DOHH2 (cell line): ENCODE measurements at regions not wholly inside any gene's neighbourhood (a gene's known extent, or its start where the extent isn't known, plus 50 kb on each side); places are given as distances from the start of the nearest gene placed in this dataset.

ENCODE experiments used
- H3F3A ChIP-seq: fragments of 200-600 bp; sonication (generic), shearing (Covaris generic); 2 replicates; pipeline ENCODE4 v1.6.0; 2016; ENCODE audit warnings: antibody characterized with exemption, mild to moderate bottlenecking; ENCODE audit not compliant: control insufficient read depth, insufficient read depth
- H3K27ac ChIP-seq: fragments of 200-600 bp; sonication (generic); 2 replicates; pipeline ENCODE4 v1.5.1; 2014; ENCODE audit warnings: low read depth, mild to moderate bottlenecking, low read length, moderate library complexity
- H3K27me3 ChIP-seq: fragments of 200-600 bp; sonication (generic); 2 replicates; pipeline ENCODE4 v1.6.1; 2014; ENCODE audit warnings: mild to moderate bottlenecking, low read length, mixed read lengths; ENCODE audit not compliant: control insufficient read depth
- H3K36me3 ChIP-seq: fragments of 200-600 bp; sonication (generic); 2 replicates; pipeline ENCODE4 v1.6.1; 2014; ENCODE audit warnings: mild to moderate bottlenecking, low read length, moderate library complexity, mixed read lengths; ENCODE audit not compliant: control insufficient read depth
- H3K4me1 ChIP-seq: fragments of 200-600 bp; sonication (generic); 2 replicates; pipeline ENCODE4 v1.6.1; 2014; ENCODE audit warnings: mild to moderate bottlenecking, low read length, mixed read lengths; ENCODE audit not compliant: control insufficient read depth
- H3K4me2 ChIP-seq: fragments of 200-600 bp; sonication (generic); 2 replicates; pipeline ENCODE4 v1.6.0; 2014; ENCODE audit warnings: mild to moderate bottlenecking, low read length, moderate library complexity
- H3K4me3 ChIP-seq: fragments of 200-600 bp; sonication (generic); 2 replicates; pipeline ENCODE4 v1.5.1; 2014; ENCODE audit warnings: mild to moderate bottlenecking, low read length, mixed read lengths
- H3K79me2 ChIP-seq: fragments of 200-600 bp; sonication (generic); 2 replicates; pipeline ENCODE4 v1.6.1; 2014; ENCODE audit warnings: mild to moderate bottlenecking, low read length, mixed read lengths; ENCODE audit not compliant: control insufficient read depth
- H3K9me2 ChIP-seq: fragments of 200-600 bp; sonication (generic); replicated peaks from 2 replicates; pipeline ENCODE4 v1.6.1; 2014; ENCODE audit warnings: mild to moderate bottlenecking, low read length, mixed read lengths; ENCODE audit not compliant: control insufficient read depth
- H3K9me3 ChIP-seq: fragments of 200-600 bp; sonication (generic); 2 replicates; pipeline ENCODE4 v1.6.1; 2014; ENCODE audit warnings: antibody characterized with exemption, low read length, mixed read lengths; ENCODE audit not compliant: control insufficient read depth, insufficient read depth
- H4K20me1 ChIP-seq: fragments of 200-600 bp; sonication (generic); 2 replicates; pipeline ENCODE4 v1.6.0; 2014; ENCODE audit warnings: low read depth, mild to moderate bottlenecking, antibody characterized with exemption, low read length, moderate library complexity; ENCODE audit not compliant: control insufficient read depth, insufficient read depth
- CTCF ChIP-seq: fragments of 200-600 bp; sonication (generic); IDR thresholded peaks from one replicate; pipeline ENCODE4 v1.5.1; 2014; ENCODE audit warnings: antibody characterized with exemption, mild to moderate bottlenecking, low read depth, low read length; ENCODE audit not compliant: poor library complexity, severe bottlenecking
- EZH2phosphoT487 ChIP-seq: fragments of 200-600 bp; sonication (generic); IDR thresholded peaks from 2 replicates; pipeline ENCODE4 v1.6.1; 2017; ENCODE audit warnings: borderline replicate concordance, mild to moderate bottlenecking, antibody characterized with exemption, low read length, moderate library complexity, mixed read lengths

DNA sequence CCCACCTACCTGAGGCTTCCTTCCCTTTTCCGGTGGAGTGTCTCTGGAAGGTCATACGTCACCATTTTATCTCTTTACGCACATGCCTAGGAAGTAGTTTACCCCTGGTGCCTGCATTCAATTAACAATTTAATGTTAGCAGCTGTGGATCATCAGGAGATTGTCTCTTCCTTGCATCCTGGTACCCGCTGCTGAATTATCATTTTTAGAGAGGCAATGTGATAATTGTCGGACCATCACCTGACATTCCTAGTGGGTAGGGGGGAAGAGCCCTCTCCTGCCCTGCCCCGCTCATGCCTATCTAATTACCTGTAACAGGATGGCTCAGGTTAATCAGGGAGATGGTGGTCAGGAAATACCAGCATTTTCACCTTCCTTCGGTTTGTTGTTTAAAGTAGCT lies 863.6 kb downstream of the RPA4 start:
- Histone ChIP-seq H3F3A (no peaks in the 10 kb centered on the region), H3K4me1 (no peaks in the 10 kb centered on the region), H3K27ac (no peak overlapping the region), H3K36me3 (no peaks in the 10 kb centered on the region), H3K4me2 (no peak overlapping the region), H4K20me1 (no peaks in the 10 kb centered on the region), H3K9me2 (no peaks in the 10 kb centered on the region), H3K4me3 (no peak overlapping the region), H3K27me3 (no peaks in the 10 kb centered on the region), H3K9me3 (no peaks in the 10 kb centered on the region), H3K79me2 (no peaks in the 10 kb centered on the region)
- TF ChIP-seq CTCF: no peak
- no peak for TF ChIP-seq EZH2phosphoT487

GRCh38 chrX:97751016-97751415 lies 867.3 kb downstream of the RPA4 start:
- Histone ChIP-seq H3K27ac (no peak overlapping the region), H3F3A (no peaks in the 10 kb centered on the region), H3K27me3 (no peaks in the 10 kb centered on the region), H3K36me3 (no peaks in the 10 kb centered on the region), H3K4me2 (no peak overlapping the region), H3K9me2 (no peaks in the 10 kb centered on the region), H3K4me1 (no peaks in the 10 kb centered on the region), H3K9me3 (no peaks in the 10 kb centered on the region), H3K79me2 (no peaks in the 10 kb centered on the region), H4K20me1 (no peaks in the 10 kb centered on the region), H3K4me3 (no peak overlapping the region)
- TF ChIP-seq CTCF (no peak), EZH2phosphoT487 (no peak)

DNA sequence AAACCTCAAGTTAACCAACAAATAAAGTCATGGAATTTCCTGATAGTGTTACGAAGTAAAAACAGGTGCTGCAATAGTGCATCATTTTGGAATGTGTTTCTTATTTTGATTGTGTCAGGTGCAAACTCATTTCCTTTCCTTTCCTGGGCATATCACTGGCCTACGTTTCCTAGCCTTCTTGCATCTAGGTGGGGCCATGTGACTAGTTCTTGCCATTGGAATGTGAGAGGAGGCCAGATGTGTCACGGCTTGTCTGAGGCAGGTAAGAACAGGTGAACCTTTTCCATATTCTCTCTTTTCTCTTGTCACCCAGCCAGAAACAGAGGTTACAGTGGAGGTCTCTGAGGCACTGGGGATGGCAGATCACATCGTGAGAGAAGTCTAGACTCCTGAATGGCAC lies 868.0 kb downstream of the RPA4 start:
- Histone ChIP-seq H3K9me2 (no peaks in the 10 kb centered on the region), H3K79me2 (no peaks in the 10 kb centered on the region), H3K36me3 (no peaks in the 10 kb centered on the region), H3K4me1 (no peaks in the 10 kb centered on the region), H3K4me3 (no peak overlapping the region), H4K20me1 (no peaks in the 10 kb centered on the region), H3K9me3 (no peaks in the 10 kb centered on the region), H3K4me2 (no peak overlapping the region), H3K27me3 (no peaks in the 10 kb centered on the region), H3F3A (no peaks in the 10 kb centered on the region), H3K27ac (no peak overlapping the region)
- TF ChIP-seq CTCF (no peak), EZH2phosphoT487 (no peak)

- H3K4me3 ChIP-seq: no peak overlapping the region
- H4K20me1 ChIP-seq: no peaks in the 10 kb centered on the region
- H3F3A ChIP-seq: no peaks in the 10 kb centered on the region
- no peaks in the 10 kb centered on the region for H3K9me3 ChIP-seq
- no peaks in the 10 kb centered on the region for H3K9me2 ChIP-seq
- no peaks in the 10 kb centered on the region for H3K36me3 ChIP-seq
- H3K4me1 ChIP-seq: no peaks in the 10 kb centered on the region
- no peak for TF ChIP-seq EZH2phosphoT487
- no peak for TF ChIP-seq CTCF
- H3K27ac ChIP-seq: no peak overlapping the region
- H3K79me2 ChIP-seq: no peaks in the 10 kb centered on the region
- H3K27me3 ChIP-seq: no peaks in the 10 kb centered on the region
- no peak overlapping the region for H3K4me2 ChIP-seq
Observed at GRCh38 chrX:97756879-97757278, 873.2 kb downstream of the RPA4 start.
